K562 (cell line): ENCODE measurements at regions not wholly inside any gene's neighbourhood (a gene's known extent, or its start where the extent isn't known, plus 50 kb on each side); places are given as distances from the start of the nearest gene placed in this dataset.

Experiments used
- ATAC-seq: fragments of 200-7000 bp; cut with Tn5 transposase; 3 replicates; pipeline ENCODE4 v1.9.1; 2020; ENCODE audit warnings: moderate library complexity
- BruUV-seq: library from RNA; stranded (reverse); fragments of 400-500 nt; replicated peaks from 2 replicates; lab custom pipeline; 2021; lab: Mats Ljungman, UMichigan
- CTCF ChIA-PET: fragments of 300-600 bp; formaldehyde crosslinking; extraction: SDS; loops from one replicate; lab custom pipeline; 2021; ENCODE audit warnings: low intra/inter-chr PET ratio; lab: Yijun Ruan, JAX
- POLR2A ChIA-PET: fragments of 300-600, 350-650 bp; sonication (Branson Sonifier 250); formaldehyde crosslinking; extraction: SDS; loops from one replicate; lab custom pipeline; 2021; ENCODE audit warnings: antibody characterized with exemption, inconsistent platforms; lab: Yijun Ruan, JAX
- DNase-seq, 4 experiments: peaks; one replicate each; pipeline versions ENCODE4 v3.0.0 to v3.0.0-alpha.2; 2011 to 2018; ENCODE audit warnings: low spot score in 3 of 4, mixed read lengths in 3 of 4; ENCODE audit errors: extremely low read depth in 1 of 4
- FAIRE-seq: peaks from 2 replicates; lab custom pipeline; 2011; peaks lifted over from hg19 to GRCh38; lab: Jason Lieb, UNC
- H2AFZ ChIP-seq: 2 replicates; pipeline ENCODE4 v1.6.0; 2011; ENCODE audit warnings: low read depth, low read length, control low read depth, inconsistent platforms
- H3K27ac ChIP-seq: fragments of 200-600 bp; 3 replicates; pipeline ENCODE4 v1.8.0; 2011; ENCODE audit warnings: low read depth, mild to moderate bottlenecking, control low read depth, inconsistent platforms, low read length, moderate library complexity, mixed read lengths; ENCODE audit errors: extremely low read depth
- H3K27me3 ChIP-seq, 2 experiments: fragments of 300-600 bp in 1 of 2; 2 replicates in 1 of 2; 3 replicates in 1 of 2; pipeline versions ENCODE4 v1.6.0 to v1.8.0; 2011; ENCODE audit warnings: inconsistent platforms in 2 of 2, low read length in 2 of 2, mild to moderate bottlenecking in 1 of 2, mixed read lengths in 1 of 2, moderate library complexity in 1 of 2; ENCODE audit not compliant: control insufficient read depth in 2 of 2, insufficient read depth in 2 of 2
- H3K36me3 ChIP-seq: fragments of 300-600 bp; 3 replicates; pipeline ENCODE4 v1.8.0; 2011; ENCODE audit warnings: mild to moderate bottlenecking, low read length, inconsistent platforms; ENCODE audit not compliant: control insufficient read depth, insufficient read depth
- H3K4me1 ChIP-seq, 2 experiments: fragments of 200-600 bp in 1 of 2; replicated peaks in 1 of 2; 2 replicates in 1 of 2; 3 replicates in 1 of 2; pipeline versions ENCODE4 v1.5.1 to v1.8.0; 2011; ENCODE audit warnings: inconsistent platforms in 2 of 2, low read length in 2 of 2, mild to moderate bottlenecking in 1 of 2, mixed read lengths in 1 of 2, moderate library complexity in 1 of 2; ENCODE audit not compliant: control insufficient read depth in 2 of 2, insufficient read depth in 2 of 2
- H3K4me2 ChIP-seq: 2 replicates; pipeline ENCODE4 v1.6.1; 2011; ENCODE audit warnings: low read length, control low read depth, inconsistent platforms, mixed read lengths; ENCODE audit not compliant: insufficient read depth
- H3K4me3 ChIP-seq: fragments of 200-600 bp; sonication (generic), shearing (Covaris generic); 2 replicates; pipeline ENCODE4 v1.5.1; 2016; ENCODE audit warnings: control low read depth, inconsistent platforms
- H3K79me2 ChIP-seq: fragments of 200-600 bp; 3 replicates; pipeline ENCODE4 v1.8.0; 2011; ENCODE audit warnings: low read length, inconsistent platforms; ENCODE audit not compliant: control insufficient read depth, insufficient read depth
- H3K9ac ChIP-seq, 2 experiments: 2 replicates each; pipeline versions ENCODE4 v1.6.0 to v1.6.1; 2011; ENCODE audit warnings: low read depth in 2 of 2, low read length in 2 of 2, control low read depth in 1 of 2, inconsistent platforms in 1 of 2, mild to moderate bottlenecking in 1 of 2, mixed read lengths in 1 of 2; ENCODE audit not compliant: insufficient read depth in 1 of 2
- H3K9me1 ChIP-seq: one replicate; pipeline ENCODE4 v1.6.0; 2011; ENCODE audit warnings: inconsistent platforms, mild to moderate bottlenecking, low read length, moderate library complexity; ENCODE audit not compliant: control insufficient read depth, insufficient read depth
- H3K9me3 ChIP-seq: replicated peaks from 2 replicates; pipeline ENCODE4 v1.5.1; 2011; ENCODE audit warnings: low read depth, low read length, inconsistent platforms; ENCODE audit not compliant: control insufficient read depth, insufficient read depth
- H4K20me1 ChIP-seq: replicated peaks from 2 replicates; pipeline ENCODE4 v1.6.1; 2011; ENCODE audit warnings: low read length, inconsistent platforms, mixed read lengths; ENCODE audit not compliant: control insufficient read depth, insufficient read depth
- CREBBP ChIP-seq: IDR thresholded peaks from one replicate; pipeline ENCODE4 v1.6.1; 2012; ENCODE audit warnings: low read depth, mild to moderate bottlenecking, control low read depth, inconsistent platforms, low read length
- E2F3 ChIP-seq: fragments of 250-450 bp; sonication (Bioruptor Pico); IDR thresholded peaks from 2 replicates; pipeline ENCODE4 v1.4.0; 2020; ENCODE audit warnings: mild to moderate bottlenecking
- E2F8 ChIP-seq: fragments of 450-650 bp; IDR thresholded peaks from 2 replicates; pipeline ENCODE4 v1.7.1; 2018; ENCODE audit warnings: mild to moderate bottlenecking, low read depth; ENCODE audit not compliant: partially characterized antibody
- EP300 ChIP-seq: IDR thresholded peaks from 2 replicates; pipeline ENCODE4 v1.6.1; 2012; ENCODE audit warnings: low read length, improper control_type of control experiment
- HMG20B ChIP-seq: fragments of 250-450 bp; sonication (Bioruptor Pico); IDR thresholded peaks from 2 replicates; pipeline ENCODE4 v1.5.0; 2021; ENCODE audit warnings: mild to moderate bottlenecking
- LEF1 ChIP-seq: fragments of 450-650 bp; IDR thresholded peaks from 2 replicates; pipeline ENCODE4 v1.6.1; 2016; ENCODE audit warnings: mild to moderate bottlenecking
- RREB1 ChIP-seq: fragments of 250-450 bp; sonication (Bioruptor Pico); IDR thresholded peaks from 2 replicates; pipeline ENCODE4 v1.4.0; 2020
- SP1 ChIP-seq: sonication (generic); formaldehyde crosslinking; IDR thresholded peaks from 2 replicates; pipeline ENCODE4 v1.8.1; 2022; ENCODE audit warnings: mild to moderate bottlenecking, missing genetic modification reagents
- TEAD1 ChIP-seq, 2 experiments: fragments of 450-650 bp in 1 of 2; sonication (generic) in 1 of 2; formaldehyde crosslinking; IDR thresholded peaks; 2 replicates each; pipeline versions ENCODE4 v1.4.0 to v1.8.0; 2020 to 2022; ENCODE audit warnings: mild to moderate bottlenecking in 2 of 2, missing genetic modification reagents in 1 of 2
- TRIM25 ChIP-seq: fragments of 450-650 bp; IDR thresholded peaks from 2 replicates; pipeline ENCODE4 v1.7.0; 2016; ENCODE audit warnings: borderline replicate concordance
- ZNF274 ChIP-seq: IDR thresholded peaks from 2 replicates; pipeline ENCODE4 v1.6.1; 2011; ENCODE audit warnings: low read depth, mild to moderate bottlenecking, low read length, moderate library complexity, borderline replicate concordance
- WGBS: fragments of 100-300 bp; shearing (Covaris generic); methylation state at CpG from one replicate; pipeline ENCODE4 v1.1.6; 2016; ENCODE audit warnings: low coverage, mixed read lengths; ENCODE audit not compliant: insufficient coverage; ENCODE audit errors: missing lambda C conversion rate; 5-methylcytosine and 5-hydroxymethylcytosine counted together
- in situ Hi-C: fragments of 300-500 bp; cut with MboI; formaldehyde crosslinking; loops from 4 replicates; pipeline ENCODE4 v1.15.0; 2018; ENCODE audit warnings: inconsistent platforms, mixed read lengths
- intact Hi-C: fragments of 100-400 bp; cut with micrococcal nuclease; formaldehyde crosslinking; loops from 2 replicates; pipeline ENCODE4 v1.14.2; 2022

- no peak for TF ChIP-seq RREB1 (CRISPR knock-in tag)
- TF ChIP-seq SP1: no peak
- TF ChIP-seq, all 486 proteins: peak for 0
Observed at GRCh38 chr14:86779416-86779815, 1213.6 kb downstream of the GALC start (continued).

GRCh38 chr14:86777963-86778602, 1214.9 kb downstream of the GALC start:
- no TSS peak for BruUV-seq
- Histone ChIP-seq H3K4me2 (no peak overlapping the region), H3K36me3 (no peaks in the 10 kb centered on the region), H4K20me1 (no peaks in the 10 kb centered on the region), H3K9me1 (no peaks in the 10 kb centered on the region), H3K4me1 (no peaks in the 10 kb centered on the region), H3K79me2 (no peaks in the 10 kb centered on the region), H2AFZ (no peak overlapping the region), H3K27me3 (no peaks in the 10 kb centered on the region), H3K27ac (no peak overlapping the region), H3K9ac (no peak overlapping the region), H3K9me3 (no peaks in the 10 kb centered on the region), H3K4me3 (no peak overlapping the region)
- CTCF ChIA-PET: no interaction called here
- intact Hi-C loops: no loop called here
- in situ Hi-C loops: no loop called here
- ATAC-seq (no peak), FAIRE-seq (no peak), DNase-seq (no peak)
- 0% methylated on average over 2 of the region's 2 CpGs for whole genome bisulfite sequencing
- POLR2A ChIA-PET: no interaction called here
- TF ChIP-seq E2F8: no peak
- TF ChIP-seq E2F3: no peak
- no peak for TF ChIP-seq CREBBP
- TF ChIP-seq LEF1: no peak
- no peak for TF ChIP-seq HMG20B (CRISPR knock-in tag)
- no peak for TF ChIP-seq EP300
- TF ChIP-seq TEAD1 (CRISPR knock-in tag; IDR thresholded peaks at IDR 0.05): no peak
- TF ChIP-seq TRIM25: no peak
- TF ChIP-seq ZNF274: no peak
